Esophagus squamous epithelium (tissue), 4 donors: ENCODE measurements at regions not wholly inside any gene's neighbourhood (a gene's known extent, or its start where the extent isn't known, plus 50 kb on each side); places are given as distances from the start of the nearest gene placed in this dataset.

ENCODE experiments used
- CTCF ChIP-seq, 6 experiments: fragments of 450-650 bp in 4 of 6; fragments of 200-600 bp in 2 of 6; sonication (generic) in 2 of 6; IDR thresholded peaks; one replicate each; pipeline ENCODE4 v1.5.1; 2016 to 2019; ENCODE audit warnings: antibody characterized with exemption in 6 of 6, mild to moderate bottlenecking in 4 of 6, moderate library complexity in 4 of 6
- POLR2A ChIP-seq, 4 donors: fragments of 450-650 bp; IDR thresholded peaks; one replicate each; pipeline ENCODE4 v1.6.1; 2017; ENCODE audit warnings: antibody characterized with exemption in 4 of 4, mild to moderate bottlenecking in 4 of 4, moderate library complexity in 3 of 4

- TF ChIP-seq CTCF (IDR thresholded peaks at IDR 0.05) (no peak), POLR2A (IDR thresholded peaks at IDR 0.05) (no peak)
Measured at GRCh38 chr2:12070581-12070980, 324.1 kb downstream of the LPIN1 start.
